HEK293 (cell line): ENCODE measurements at regions not wholly inside any gene's neighbourhood (a gene's known extent, or its start where the extent isn't known, plus 50 kb on each side); places are given as distances from the start of the nearest gene placed in this dataset.

Experiments used
- CTCF ChIA-PET: fragments of 350-600 bp; formaldehyde crosslinking; extraction: SDS; loops from one replicate; lab custom pipeline; 2021; ENCODE audit warnings: antibody characterized with exemption; lab: Yijun Ruan, JAX
- POLR2A ChIA-PET: fragments of 300-600 bp; formaldehyde crosslinking; extraction: SDS; loops from one replicate; lab custom pipeline; 2020; ENCODE audit warnings: antibody characterized with exemption, inconsistent platforms; lab: Yijun Ruan, JAX
- H3K27ac ChIP-seq: fragments of 200-500 bp; sonication (Bioruptor generic); 2 replicates; pipeline ENCODE4 v1.5.1; 2014; ENCODE audit warnings: low read depth, low read length, control low read depth, inconsistent platforms; ENCODE audit errors: extremely low read depth
- H3K36me3 ChIP-seq, 2 experiments: fragments of 200-500 bp in 1 of 2; sonication (Bioruptor generic) in 1 of 2; 1 replicate in 1 of 2; 2 replicates in 1 of 2; pipeline ENCODE4 v1.5.1; 2014 to 2017; ENCODE audit warnings: inconsistent platforms in 2 of 2, low read length in 2 of 2; ENCODE audit not compliant: control insufficient read depth in 2 of 2, insufficient read depth in 1 of 2
- H3K4me1 ChIP-seq: fragments of 200-500 bp; sonication (Bioruptor generic); 2 replicates; pipeline ENCODE4 v1.5.1; 2014; ENCODE audit warnings: mild to moderate bottlenecking, low read length, inconsistent platforms; ENCODE audit not compliant: control insufficient read depth, insufficient read depth
- H3K4me3 ChIP-seq: 2 replicates; pipeline ENCODE4 v1.5.1; 2011; ENCODE audit warnings: low read depth, mild to moderate bottlenecking, control low read depth, low read length, moderate library complexity
- H3K9me3 ChIP-seq: fragments of 200-500 bp; sonication (Bioruptor generic); 2 replicates; pipeline ENCODE4 v1.5.1; 2014; ENCODE audit warnings: low read depth, low read length, inconsistent platforms; ENCODE audit not compliant: control insufficient read depth, insufficient read depth
- BCL11A ChIP-seq: fragments of 450-650 bp; formaldehyde crosslinking; IDR thresholded peaks from 2 replicates; pipeline ENCODE4 v1.5.1; 2016; ENCODE audit warnings: low read depth, missing biosample characterization, missing genetic modification characterization
- GLIS1 ChIP-seq: fragments of 450-650 bp; formaldehyde crosslinking; IDR thresholded peaks from 2 replicates; pipeline ENCODE4 v1.5.1; 2016; ENCODE audit warnings: missing biosample characterization, missing genetic modification characterization
- MEIS1 ChIP-seq: sonication (generic); formaldehyde crosslinking; IDR thresholded peaks from 2 replicates; pipeline ENCODE4 v1.8.1; 2022; ENCODE audit warnings: missing genetic modification reagents, mild to moderate bottlenecking, borderline replicate concordance
- PRDM1 ChIP-seq: fragments of 450-650 bp; formaldehyde crosslinking; IDR thresholded peaks from 2 replicates; pipeline ENCODE4; 2016; ENCODE audit warnings: missing biosample characterization, missing genetic modification characterization
- ZFHX2 ChIP-seq: fragments of 450-650 bp; formaldehyde crosslinking; conservative IDR thresholded peaks from 2 replicates; pipeline ENCODE4 v1.5.1; 2016; ENCODE audit warnings: missing biosample characterization, missing genetic modification characterization
- ZNF23 ChIP-seq: fragments of 450-650 bp; formaldehyde crosslinking; IDR thresholded peaks from 2 replicates; pipeline ENCODE4 v1.5.1; 2016; ENCODE audit warnings: missing biosample characterization, missing genetic modification characterization, borderline replicate concordance
- ZNF24 ChIP-seq: fragments of 450-650 bp; formaldehyde crosslinking; IDR thresholded peaks from 2 replicates; pipeline ENCODE4 v1.5.1; 2016; ENCODE audit warnings: missing biosample characterization, missing genetic modification characterization
- ZNF350 ChIP-seq: fragments of 450-650 bp; formaldehyde crosslinking; IDR thresholded peaks from 2 replicates; pipeline ENCODE4 v1.5.0; 2017; ENCODE audit warnings: missing biosample characterization, mild to moderate bottlenecking, missing genetic modification characterization
- ZNF354C ChIP-seq: fragments of 450-650 bp; formaldehyde crosslinking; IDR thresholded peaks from 2 replicates; pipeline ENCODE4 v1.5.1; 2016; ENCODE audit warnings: missing biosample characterization, missing genetic modification characterization, low read depth, borderline replicate concordance
- ZNF366 ChIP-seq: fragments of 450-650 bp; formaldehyde crosslinking; conservative IDR thresholded peaks from 2 replicates; pipeline ENCODE4 v1.5.1; 2016; ENCODE audit warnings: missing biosample characterization, missing genetic modification characterization
- ZNF37A ChIP-seq: fragments of 450-650 bp; IDR thresholded peaks from 2 replicates; pipeline ENCODE4 v1.5.1; 2018; ENCODE audit warnings: missing biosample characterization, missing genetic modification characterization
- ZNF501 ChIP-seq: fragments of 450-650 bp; formaldehyde crosslinking; IDR thresholded peaks from 2 replicates; pipeline ENCODE4 v1.5.1; 2016; ENCODE audit warnings: missing biosample characterization, missing genetic modification characterization
- ZNF510 ChIP-seq: fragments of 450-650 bp; formaldehyde crosslinking; IDR thresholded peaks from 2 replicates; pipeline ENCODE4 v1.5.1; 2018; ENCODE audit warnings: mild to moderate bottlenecking, missing genetic modification characterization, missing biosample characterization; ENCODE audit not compliant: insufficient replicate concordance
- ZNF560 ChIP-seq: fragments of 450-650 bp; formaldehyde crosslinking; IDR thresholded peaks from 2 replicates; pipeline ENCODE4 v1.5.1; 2017; ENCODE audit warnings: missing biosample characterization, missing genetic modification characterization, borderline replicate concordance
- ZNF626 ChIP-seq: fragments of 450-650 bp; sonication (Bioruptor Pico); formaldehyde crosslinking; IDR thresholded peaks from 2 replicates; pipeline ENCODE4 v1.5.1; 2018; ENCODE audit warnings: missing biosample characterization, missing genetic modification characterization, inconsistent platforms
- ZNF654 ChIP-seq: fragments of 450-650 bp; formaldehyde crosslinking; IDR thresholded peaks from 2 replicates; pipeline ENCODE4 v1.5.1; 2016; ENCODE audit warnings: low read depth, missing biosample characterization, missing genetic modification characterization
- ZNF701 ChIP-seq: fragments of 450-650 bp; formaldehyde crosslinking; IDR thresholded peaks from 2 replicates; pipeline ENCODE4 v1.5.1; 2016; ENCODE audit warnings: missing biosample characterization, missing genetic modification characterization
- ZNF830 ChIP-seq: fragments of 450-650 bp; IDR thresholded peaks from 2 replicates; pipeline ENCODE4 v1.5.0; 2018; ENCODE audit warnings: missing biosample characterization, missing genetic modification characterization, low read depth, mild to moderate bottlenecking, moderate library complexity
- TF ChIP-seq, protein P1 (sequence below): IDR thresholded peaks from 2 replicates; pipeline ENCODE4 v1.6.1; 2011; ENCODE audit warnings: mild to moderate bottlenecking, low read depth, low read length, borderline replicate concordance
- TF ChIP-seq, protein P2 (sequence below): fragments of 450-650 bp; formaldehyde crosslinking; IDR thresholded peaks from 2 replicates; pipeline ENCODE4 v1.5.1; 2016; ENCODE audit warnings: missing biosample characterization, missing genetic modification characterization
- TF ChIP-seq, protein P3 (sequence below): fragments of 450-650 bp; formaldehyde crosslinking; IDR thresholded peaks from 2 replicates; pipeline ENCODE4 v1.5.1; 2017; ENCODE audit warnings: missing biosample characterization, missing genetic modification characterization
- TF ChIP-seq, protein P4 (sequence below): fragments of 450-650 bp; formaldehyde crosslinking; IDR thresholded peaks from 2 replicates; pipeline ENCODE4 v1.5.0; 2017; ENCODE audit warnings: missing biosample characterization, missing genetic modification characterization, borderline replicate concordance
- TF ChIP-seq, protein P5 (sequence below): fragments of 450-650 bp; formaldehyde crosslinking; IDR thresholded peaks from 2 replicates; pipeline ENCODE4 v1.5.1; 2016; ENCODE audit warnings: missing biosample characterization, missing genetic modification characterization
- TF ChIP-seq, protein P6 (sequence below): fragments of 450-650 bp; formaldehyde crosslinking; IDR thresholded peaks from 2 replicates; pipeline ENCODE4 v1.5.1; 2017; ENCODE audit warnings: missing biosample characterization, missing genetic modification characterization

DNA sequence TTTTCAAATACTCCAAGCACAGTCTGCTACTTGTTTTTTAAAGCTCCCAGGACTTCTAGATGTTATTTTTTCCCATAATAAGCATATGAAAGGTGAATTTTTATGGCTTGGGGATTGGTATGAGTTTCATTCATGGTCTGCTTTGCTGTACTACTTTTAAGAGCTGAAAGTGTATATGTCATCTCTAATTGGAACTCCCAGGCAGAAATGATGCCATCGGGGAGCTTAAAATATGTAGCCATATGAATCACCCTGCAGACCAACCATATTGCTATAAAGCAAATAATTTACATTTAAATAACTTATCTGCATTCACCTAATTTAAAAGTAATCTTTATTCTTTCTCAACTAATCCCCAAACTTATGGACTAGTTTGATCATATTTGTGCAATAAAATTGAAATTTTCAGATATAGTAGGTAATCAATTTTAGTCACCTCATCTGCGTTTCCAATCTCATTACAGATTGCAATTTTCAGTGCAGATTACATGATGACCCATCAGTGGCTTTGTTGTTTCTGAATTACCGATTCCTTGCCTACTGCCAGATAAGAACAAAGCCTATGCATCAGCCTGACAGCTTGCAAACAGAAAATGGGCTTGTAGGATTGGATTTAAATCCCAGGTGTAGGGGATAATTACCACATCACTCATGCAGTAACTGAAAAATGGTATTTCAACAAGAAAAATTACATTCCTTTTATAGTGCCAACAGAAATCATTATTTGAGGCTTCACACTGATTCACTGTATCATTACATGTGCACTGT is 689.4 kb downstream of the NOVA1 start:
- POLR2A ChIA-PET = no interaction called here
- TF ChIP-seq ZNF350 (tag by site-specific recombination) (no peak), MEIS1 (no peak), GLIS1 (no peak), ZNF366 (no peak), ZNF701 (tag by site-specific recombination) (no peak), BCL11A (tag by site-specific recombination) (no peak), ZNF510 (no peak), ZNF560 (tag by site-specific recombination) (no peak), ZNF626 (no peak), ZNF501 (no peak), ZNF24 (tag by site-specific recombination) (no peak)
- TF ChIP-seq, protein P1, sequence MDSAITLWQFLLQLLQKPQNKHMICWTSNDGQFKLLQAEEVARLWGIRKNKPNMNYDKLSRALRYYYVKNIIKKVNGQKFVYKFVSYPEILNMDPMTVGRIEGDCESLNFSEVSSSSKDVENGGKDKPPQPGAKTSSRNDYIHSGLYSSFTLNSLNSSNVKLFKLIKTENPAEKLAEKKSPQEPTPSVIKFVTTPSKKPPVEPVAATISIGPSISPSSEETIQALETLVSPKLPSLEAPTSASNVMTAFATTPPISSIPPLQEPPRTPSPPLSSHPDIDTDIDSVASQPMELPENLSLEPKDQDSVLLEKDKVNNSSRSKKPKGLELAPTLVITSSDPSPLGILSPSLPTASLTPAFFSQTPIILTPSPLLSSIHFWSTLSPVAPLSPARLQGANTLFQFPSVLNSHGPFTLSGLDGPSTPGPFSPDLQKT = no peak
- TF ChIP-seq, protein P2, sequence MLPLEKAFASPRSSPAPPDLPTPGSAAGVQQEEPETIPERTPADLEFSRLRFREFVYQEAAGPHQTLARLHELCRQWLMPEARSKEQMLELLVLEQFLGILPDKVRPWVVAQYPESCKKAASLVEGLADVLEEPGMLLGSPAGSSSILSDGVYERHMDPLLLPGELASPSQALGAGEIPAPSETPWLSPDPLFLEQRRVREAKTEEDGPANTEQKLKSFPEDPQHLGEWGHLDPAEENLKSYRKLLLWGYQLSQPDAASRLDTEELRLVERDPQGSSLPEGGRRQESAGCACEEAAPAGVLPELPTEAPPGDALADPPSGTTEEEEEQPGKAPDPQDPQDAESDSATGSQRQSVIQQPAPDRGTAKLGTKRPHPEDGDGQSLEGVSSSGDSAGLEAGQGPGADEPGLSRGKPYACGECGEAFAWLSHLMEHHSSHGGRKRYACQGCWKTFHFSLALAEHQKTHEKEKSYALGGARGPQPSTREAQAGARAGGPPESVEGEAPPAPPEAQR (tag by site-specific recombination) = no peak
- TF ChIP-seq, all 188 proteins: peak for 0
- Histone ChIP-seq H3K4me3 (no peak overlapping the region), H3K27ac (no peak overlapping the region), H3K9me3 (no peaks in the 10 kb centered on the region), H3K36me3 (no peaks in the 10 kb centered on the region), H3K4me1 (no peaks in the 10 kb centered on the region)
- CTCF ChIA-PET = no interaction called here

DNA sequence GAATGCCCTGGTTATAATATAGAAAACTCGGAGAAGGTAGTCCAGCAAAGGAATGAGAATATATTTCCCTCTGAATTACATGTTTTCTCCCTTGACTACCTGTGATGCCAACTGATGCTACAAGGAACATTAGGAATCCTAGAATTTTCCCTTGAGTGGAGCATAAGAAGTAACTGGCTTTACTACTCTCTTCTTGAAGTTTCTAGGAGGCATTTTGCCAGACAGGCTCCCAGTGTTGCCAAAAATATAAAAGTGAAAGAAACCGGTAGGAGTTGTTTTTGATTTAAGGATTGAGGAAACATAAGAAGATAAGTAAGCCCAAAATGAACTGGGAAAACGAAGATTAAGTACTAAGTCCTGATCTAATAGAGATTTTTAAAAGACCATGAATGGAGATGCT is 693.4 kb downstream of the NOVA1 start:
- no peak overlapping the region for H3K4me3 ChIP-seq
- H3K4me1 ChIP-seq = no peaks in the 10 kb centered on the region
- H3K36me3 ChIP-seq = no peaks in the 10 kb centered on the region
- no peak overlapping the region for H3K27ac ChIP-seq
- ChIA-PET CTCF (no interaction called here), POLR2A (no interaction called here)
- H3K9me3 ChIP-seq = no peaks in the 10 kb centered on the region
- no peak for TF ChIP-seq ZFHX2 (tag by site-specific recombination)
- no peak for TF ChIP-seq ZNF354C (tag by site-specific recombination)
- TF ChIP-seq PRDM1 = no peak
- TF ChIP-seq, protein P3, sequence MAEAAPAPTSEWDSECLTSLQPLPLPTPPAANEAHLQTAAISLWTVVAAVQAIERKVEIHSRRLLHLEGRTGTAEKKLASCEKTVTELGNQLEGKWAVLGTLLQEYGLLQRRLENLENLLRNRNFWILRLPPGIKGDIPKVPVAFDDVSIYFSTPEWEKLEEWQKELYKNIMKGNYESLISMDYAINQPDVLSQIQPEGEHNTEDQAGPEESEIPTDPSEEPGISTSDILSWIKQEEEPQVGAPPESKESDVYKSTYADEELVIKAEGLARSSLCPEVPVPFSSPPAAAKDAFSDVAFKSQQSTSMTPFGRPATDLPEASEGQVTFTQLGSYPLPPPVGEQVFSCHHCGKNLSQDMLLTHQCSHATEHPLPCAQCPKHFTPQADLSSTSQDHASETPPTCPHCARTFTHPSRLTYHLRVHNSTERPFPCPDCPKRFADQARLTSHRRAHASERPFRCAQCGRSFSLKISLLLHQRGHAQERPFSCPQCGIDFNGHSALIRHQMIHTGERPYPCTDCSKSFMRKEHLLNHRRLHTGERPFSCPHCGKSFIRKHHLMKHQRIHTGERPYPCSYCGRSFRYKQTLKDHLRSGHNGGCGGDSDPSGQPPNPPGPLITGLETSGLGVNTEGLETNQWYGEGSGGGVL = no peak
- no peak for TF ChIP-seq ZNF830
- TF ChIP-seq, protein P4, sequence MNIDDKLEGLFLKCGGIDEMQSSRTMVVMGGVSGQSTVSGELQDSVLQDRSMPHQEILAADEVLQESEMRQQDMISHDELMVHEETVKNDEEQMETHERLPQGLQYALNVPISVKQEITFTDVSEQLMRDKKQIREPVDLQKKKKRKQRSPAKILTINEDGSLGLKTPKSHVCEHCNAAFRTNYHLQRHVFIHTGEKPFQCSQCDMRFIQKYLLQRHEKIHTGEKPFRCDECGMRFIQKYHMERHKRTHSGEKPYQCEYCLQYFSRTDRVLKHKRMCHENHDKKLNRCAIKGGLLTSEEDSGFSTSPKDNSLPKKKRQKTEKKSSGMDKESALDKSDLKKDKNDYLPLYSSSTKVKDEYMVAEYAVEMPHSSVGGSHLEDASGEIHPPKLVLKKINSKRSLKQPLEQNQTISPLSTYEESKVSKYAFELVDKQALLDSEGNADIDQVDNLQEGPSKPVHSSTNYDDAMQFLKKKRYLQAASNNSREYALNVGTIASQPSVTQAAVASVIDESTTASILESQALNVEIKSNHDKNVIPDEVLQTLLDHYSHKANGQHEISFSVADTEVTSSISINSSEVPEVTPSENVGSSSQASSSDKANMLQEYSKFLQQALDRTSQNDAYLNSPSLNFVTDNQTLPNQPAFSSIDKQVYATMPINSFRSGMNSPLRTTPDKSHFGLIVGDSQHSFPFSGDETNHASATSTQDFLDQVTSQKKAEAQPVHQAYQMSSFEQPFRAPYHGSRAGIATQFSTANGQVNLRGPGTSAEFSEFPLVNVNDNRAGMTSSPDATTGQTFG (tag by site-specific recombination) = no peak
- TF ChIP-seq ZNF37A (tag by site-specific recombination) = no peak
- TF ChIP-seq, protein P5, sequence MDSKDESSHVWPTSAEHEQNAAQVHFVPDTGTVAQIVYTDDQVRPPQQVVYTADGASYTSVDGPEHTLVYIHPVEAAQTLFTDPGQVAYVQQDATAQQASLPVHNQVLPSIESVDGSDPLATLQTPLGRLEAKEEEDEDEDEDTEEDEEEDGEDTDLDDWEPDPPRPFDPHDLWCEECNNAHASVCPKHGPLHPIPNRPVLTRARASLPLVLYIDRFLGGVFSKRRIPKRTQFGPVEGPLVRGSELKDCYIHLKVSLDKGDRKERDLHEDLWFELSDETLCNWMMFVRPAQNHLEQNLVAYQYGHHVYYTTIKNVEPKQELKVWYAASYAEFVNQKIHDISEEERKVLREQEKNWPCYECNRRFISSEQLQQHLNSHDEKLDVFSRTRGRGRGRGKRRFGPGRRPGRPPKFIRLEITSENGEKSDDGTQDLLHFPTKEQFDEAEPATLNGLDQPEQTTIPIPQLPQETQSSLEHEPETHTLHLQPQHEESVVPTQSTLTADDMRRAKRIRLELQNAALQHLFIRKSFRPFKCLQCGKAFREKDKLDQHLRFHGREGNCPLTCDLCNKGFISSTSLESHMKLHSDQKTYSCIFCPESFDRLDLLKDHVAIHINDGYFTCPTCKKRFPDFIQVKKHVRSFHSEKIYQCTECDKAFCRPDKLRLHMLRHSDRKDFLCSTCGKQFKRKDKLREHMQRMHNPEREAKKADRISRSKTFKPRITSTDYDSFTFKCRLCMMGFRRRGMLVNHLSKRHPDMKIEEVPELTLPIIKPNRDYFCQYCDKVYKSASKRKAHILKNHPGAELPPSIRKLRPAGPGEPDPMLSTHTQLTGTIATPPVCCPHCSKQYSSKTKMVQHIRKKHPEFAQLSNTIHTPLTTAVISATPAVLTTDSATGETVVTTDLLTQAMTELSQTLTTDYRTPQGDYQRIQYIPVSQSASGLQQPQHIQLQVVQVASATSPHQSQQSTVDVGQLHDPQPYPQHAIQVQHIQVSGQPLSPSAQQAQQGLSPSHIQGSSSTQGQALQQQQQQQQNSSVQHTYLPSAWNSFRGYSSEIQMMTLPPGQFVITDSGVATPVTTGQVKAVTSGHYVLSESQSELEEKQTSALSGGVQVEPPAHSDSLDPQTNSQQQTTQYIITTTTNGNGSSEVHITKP (tag by site-specific recombination) = no peak
- TF ChIP-seq ZNF23 (tag by site-specific recombination) = no peak
- TF ChIP-seq ZNF654 = no peak
- TF ChIP-seq, protein P6, sequence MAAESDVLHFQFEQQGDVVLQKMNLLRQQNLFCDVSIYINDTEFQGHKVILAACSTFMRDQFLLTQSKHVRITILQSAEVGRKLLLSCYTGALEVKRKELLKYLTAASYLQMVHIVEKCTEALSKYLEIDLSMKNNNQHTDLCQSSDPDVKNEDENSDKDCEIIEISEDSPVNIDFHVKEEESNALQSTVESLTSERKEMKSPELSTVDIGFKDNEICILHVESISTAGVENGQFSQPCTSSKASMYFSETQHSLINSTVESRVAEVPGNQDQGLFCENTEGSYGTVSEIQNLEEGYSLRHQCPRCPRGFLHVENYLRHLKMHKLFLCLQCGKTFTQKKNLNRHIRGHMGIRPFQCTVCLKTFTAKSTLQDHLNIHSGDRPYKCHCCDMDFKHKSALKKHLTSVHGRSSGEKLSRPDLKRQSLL (tag by site-specific recombination) = no peak
